ENCODE measurements at regions not wholly inside any gene's neighbourhood (a gene's known extent, or its start where the extent isn't known, plus 50 kb on each side); places are given as distances from the start of the nearest gene placed in this dataset.

GRCh38 chr1:214939180-214939579 lies 143.4 kb upstream of the KCNK2 start:
- H3K4me3 ChIP-seq, result no peak overlapping the region
- TF ChIP-seq POLR2A (IDR thresholded peaks at IDR 0.05) (no peak), CTCF (IDR thresholded peaks at IDR 0.05) (no peak)
- no peak overlapping the region for H3K27ac ChIP-seq
- intact Hi-C loops (cut with DNase I), result no loop called here
- no peak for ATAC-seq
- H3K27me3 ChIP-seq, result no peaks in the 10 kb centered on the region
- no peak for DNase-seq
- no peaks in the 10 kb centered on the region for H3K9me3 ChIP-seq
- no peaks in the 10 kb centered on the region for H3K36me3 ChIP-seq
- no peaks in the 10 kb centered on the region for H3K4me1 ChIP-seq

- no peak for ATAC-seq
- intact Hi-C loops (cut with DNase I), result no loop called here
- Histone ChIP-seq H3K4me1 (no peaks in the 10 kb centered on the region), H3K36me3 (no peaks in the 10 kb centered on the region), H3K4me3 (no peak overlapping the region), H3K9me3 (no peaks in the 10 kb centered on the region), H3K27ac (no peak overlapping the region), H3K27me3 (no peaks in the 10 kb centered on the region)
- TF ChIP-seq CTCF (IDR thresholded peaks at IDR 0.05) (no peak), POLR2A (IDR thresholded peaks at IDR 0.05) (no peak)
- no peak for DNase-seq
Measured at GRCh38 chr1:214941061-214941460, 141.5 kb upstream of the KCNK2 start.

GRCh38 chr1:214943054-214943453 lies 139.5 kb upstream of the KCNK2 start:
- DNase-seq (no peak), ATAC-seq (no peak)
- no peak overlapping the region for H3K27ac ChIP-seq
- H3K9me3 ChIP-seq, result no peaks in the 10 kb centered on the region
- WGBS, 4 donors, result 66 to 79% (median 68%) methylated on average over 3 of the region's 3 CpGs
- H3K4me1 ChIP-seq, result no peaks in the 10 kb centered on the region
- no peaks in the 10 kb centered on the region for H3K27me3 ChIP-seq
- no peak for TF ChIP-seq POLR2A (IDR thresholded peaks at IDR 0.05)
- TF ChIP-seq CTCF (IDR thresholded peaks at IDR 0.05), result no peak
- no peak overlapping the region for H3K4me3 ChIP-seq
- no peaks in the 10 kb centered on the region for H3K36me3 ChIP-seq
- intact Hi-C loops (cut with DNase I), result no loop called here

- no peaks in the 10 kb centered on the region for H3K4me1 ChIP-seq
- H3K36me3 ChIP-seq, result no peaks in the 10 kb centered on the region
- no peak overlapping the region for H3K4me3 ChIP-seq
- TF ChIP-seq CTCF (IDR thresholded peaks at IDR 0.05) (no peak), POLR2A (IDR thresholded peaks at IDR 0.05) (no peak)
- H3K9me3 ChIP-seq, result no peaks in the 10 kb centered on the region
- intact Hi-C loops (cut with DNase I), result no loop called here
- 46 to 63% (median 56%) methylated on average over 1 of the region's 1 CpG for WGBS, 4 donors
- DNase-seq (no peak), ATAC-seq (no peak)
- no peak overlapping the region for H3K27ac ChIP-seq
- no peaks in the 10 kb centered on the region for H3K27me3 ChIP-seq
Measured at GRCh38 chr1:214946615-214947014, 135.9 kb upstream of the KCNK2 start.

All from heart left ventricle (tissue), 16 donors.